Esophagus muscularis mucosa (tissue), 4 donors: ENCODE measurements at regions not wholly inside any gene's neighbourhood (a gene's known extent, or its start where the extent isn't known, plus 50 kb on each side); places are given as distances from the start of the nearest gene placed in this dataset.

Experiments
- DNase-seq: peaks from one replicate; pipeline ENCODE4 v3.0.0-alpha.2; 2017; ENCODE audit errors: extremely low spot score
- H3K27ac ChIP-seq, 4 donors: fragments of 200-600 bp; sonication (generic); replicated peaks in 1 of 4; 1 replicate in 3 of 4; 2 replicates in 1 of 4; pipeline ENCODE4 v1.5.1; 2016 to 2019; ENCODE audit warnings: mild to moderate bottlenecking in 1 of 4
- H3K27me3 ChIP-seq, 4 donors: fragments of 200-600 bp; sonication (generic); one replicate each; pipeline versions ENCODE4 v1.5.1 to v1.6.0; 2016 to 2019
- H3K36me3 ChIP-seq, 4 donors: fragments of 200-600 bp; sonication (generic); one replicate each; pipeline ENCODE4 v1.5.1; 2016 to 2019
- H3K4me1 ChIP-seq, 4 donors: fragments of 200-600 bp; sonication (generic); one replicate each; pipeline ENCODE4 v1.5.1; 2016 to 2019
- H3K4me3 ChIP-seq, 4 donors: fragments of 200-600 bp; sonication (generic); 1 replicate in 2 of 4; 2 replicates in 2 of 4; pipeline ENCODE4 v1.5.1; 2016 to 2019; ENCODE audit warnings: mild to moderate bottlenecking in 4 of 4, moderate library complexity in 1 of 4
- H3K9me3 ChIP-seq, 4 donors: fragments of 200-600 bp; sonication (generic); 1 replicate in 3 of 4; 2 replicates in 1 of 4; pipeline ENCODE4 v1.5.1; 2016 to 2019
- EP300 ChIP-seq: sonication (generic); formaldehyde crosslinking; IDR thresholded peaks from one replicate; pipeline ENCODE4 v1.6.1; 2017; ENCODE audit warnings: antibody characterized with exemption
- POLR2A ChIP-seq: fragments of 450-650 bp; IDR thresholded peaks from one replicate; pipeline ENCODE4 v1.6.1; 2017; ENCODE audit warnings: antibody characterized with exemption, moderate library complexity, mild to moderate bottlenecking, low read depth
- POLR2AphosphoS5 ChIP-seq, 2 donors: sonication (generic); formaldehyde crosslinking; IDR thresholded peaks; one replicate each; pipeline ENCODE4 v1.6.1; 2017; ENCODE audit warnings: antibody characterized with exemption in 2 of 2
- whole genome bisulfite sequencing: methylation state at CpG from one replicate; pipeline ENCODE4 v1.1.5; 2018; 5-methylcytosine and 5-hydroxymethylcytosine counted together
- intact Hi-C: fragments of 100-400 bp; cut with DNase I; formaldehyde crosslinking; loops from one replicate; pipeline ENCODE4 v1.15.1; 2023
- TF ChIP-seq, protein P1 (sequence below), 3 experiments: fragments of 200-600 bp in 2 of 3; fragments of 450-650 bp in 1 of 3; sonication (generic) in 2 of 3; IDR thresholded peaks; one replicate each; pipeline ENCODE4 v1.5.1; 2017 to 2019; ENCODE audit warnings: antibody characterized with exemption in 3 of 3, mild to moderate bottlenecking in 2 of 3, moderate library complexity in 1 of 3

DNA sequence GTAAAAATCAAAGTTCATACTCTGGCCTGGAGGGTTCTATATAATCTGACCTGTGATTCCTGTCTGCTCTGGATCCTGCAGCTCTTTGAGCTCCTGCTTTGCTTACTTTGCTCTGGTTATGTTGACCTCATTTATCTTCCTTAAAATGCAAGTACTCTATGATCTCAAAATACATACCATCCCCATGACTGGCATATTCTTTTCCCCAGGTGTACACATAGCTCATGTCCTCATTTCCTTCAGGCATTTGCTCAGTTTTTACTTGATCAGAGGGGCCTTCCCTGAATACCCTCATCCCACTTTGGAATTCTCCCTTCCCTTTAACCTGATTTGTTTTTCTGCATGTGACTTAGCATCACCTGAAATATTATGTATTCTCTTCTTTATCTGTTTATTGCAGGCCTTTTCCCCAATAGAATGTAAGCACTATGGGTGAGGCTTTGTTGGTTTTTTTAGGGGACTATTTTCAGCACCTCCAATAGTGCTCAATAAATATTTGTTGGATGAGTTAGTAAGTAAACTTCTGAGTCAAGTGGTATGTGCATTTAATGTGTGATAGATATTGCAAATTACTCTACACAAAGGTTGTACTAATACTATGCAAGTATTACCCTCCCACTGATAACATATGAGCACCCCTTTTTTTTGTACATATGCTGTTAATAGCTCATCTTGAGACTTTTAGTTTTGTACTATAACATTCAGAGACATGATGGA is 211.5 kb downstream of the NMUR2 start:
- TF ChIP-seq POLR2A, result no peak
- TF ChIP-seq EP300, result no peak
- TF ChIP-seq, protein P1, sequence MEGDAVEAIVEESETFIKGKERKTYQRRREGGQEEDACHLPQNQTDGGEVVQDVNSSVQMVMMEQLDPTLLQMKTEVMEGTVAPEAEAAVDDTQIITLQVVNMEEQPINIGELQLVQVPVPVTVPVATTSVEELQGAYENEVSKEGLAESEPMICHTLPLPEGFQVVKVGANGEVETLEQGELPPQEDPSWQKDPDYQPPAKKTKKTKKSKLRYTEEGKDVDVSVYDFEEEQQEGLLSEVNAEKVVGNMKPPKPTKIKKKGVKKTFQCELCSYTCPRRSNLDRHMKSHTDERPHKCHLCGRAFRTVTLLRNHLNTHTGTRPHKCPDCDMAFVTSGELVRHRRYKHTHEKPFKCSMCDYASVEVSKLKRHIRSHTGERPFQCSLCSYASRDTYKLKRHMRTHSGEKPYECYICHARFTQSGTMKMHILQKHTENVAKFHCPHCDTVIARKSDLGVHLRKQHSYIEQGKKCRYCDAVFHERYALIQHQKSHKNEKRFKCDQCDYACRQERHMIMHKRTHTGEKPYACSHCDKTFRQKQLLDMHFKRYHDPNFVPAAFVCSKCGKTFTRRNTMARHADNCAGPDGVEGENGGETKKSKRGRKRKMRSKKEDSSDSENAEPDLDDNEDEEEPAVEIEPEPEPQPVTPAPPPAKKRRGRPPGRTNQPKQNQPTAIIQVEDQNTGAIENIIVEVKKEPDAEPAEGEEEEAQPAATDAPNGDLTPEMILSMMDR (IDR thresholded peaks at IDR 0.05), result no peak
- TF ChIP-seq POLR2AphosphoS5 (IDR thresholded peaks at IDR 0.05), result no peak
- Histone ChIP-seq H3K27ac (no peak overlapping the region), H3K27me3 (no peaks in the 10 kb centered on the region), H3K9me3 (no peaks in the 10 kb centered on the region), H3K36me3 (no peaks in the 10 kb centered on the region), H3K4me3 (no peak overlapping the region), H3K4me1 (no peaks in the 10 kb centered on the region)
- no peak for DNase-seq
- intact Hi-C loops, result no loop called here

DNA sequence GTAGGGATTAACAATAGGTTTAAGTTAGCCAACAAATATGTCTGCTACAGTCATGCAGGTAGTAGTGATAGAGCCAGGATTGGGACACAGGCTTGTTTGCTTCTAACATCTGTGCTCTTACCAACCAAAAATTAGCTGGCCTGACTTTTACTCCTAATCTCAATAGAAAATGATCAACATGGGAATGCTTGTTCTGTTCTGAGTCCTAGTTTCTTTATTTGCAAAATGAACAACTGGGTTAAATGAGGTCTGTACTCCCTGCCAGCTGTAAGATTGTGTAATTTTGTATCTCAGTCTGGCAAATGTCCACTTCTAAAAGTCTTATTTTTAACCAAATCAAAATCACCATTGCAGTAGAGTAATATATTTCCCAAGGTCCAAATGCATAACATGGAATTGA is 216.8 kb downstream of the NMUR2 start:
- intact Hi-C loops, result no loop called here

DNA sequence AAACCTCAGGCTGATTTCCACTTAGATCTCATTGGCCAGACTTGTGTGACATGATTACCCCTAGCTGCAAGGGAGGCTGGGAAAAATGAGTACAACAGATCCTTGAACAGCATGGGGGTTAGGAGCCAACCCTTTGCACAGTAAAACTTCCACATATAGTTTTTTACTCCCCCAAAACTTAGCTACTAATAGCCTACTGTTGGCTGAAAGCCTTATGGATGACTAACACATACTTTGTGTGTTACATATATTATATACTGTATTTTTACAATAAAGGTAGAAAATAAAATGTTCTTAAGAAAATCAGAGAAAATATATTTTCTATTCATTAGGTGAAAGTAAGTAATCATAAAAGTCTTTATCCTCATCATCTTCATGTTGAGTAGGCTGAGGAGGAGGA is 217.4 kb downstream of the NMUR2 start:
- intact Hi-C loops, result no loop called here
- no peaks in the 10 kb centered on the region for H3K27me3 ChIP-seq
- no peaks in the 10 kb centered on the region for H3K36me3 ChIP-seq
- TF ChIP-seq POLR2AphosphoS5 (IDR thresholded peaks at IDR 0.05) (no peak), POLR2A (no peak), EP300 (no peak)
- TF ChIP-seq, protein P1 (IDR thresholded peaks at IDR 0.05), result no peak
- H3K4me1 ChIP-seq, result no peaks in the 10 kb centered on the region
- H3K27ac ChIP-seq, result no peak overlapping the region
- peaks cover 0 to 5% (median 0%) of the 10 kb centered on the region in 4 donors for H3K9me3 ChIP-seq
- no peak overlapping the region for H3K4me3 ChIP-seq
- DNase-seq, result no peak

More for the DNA sequence above, 216.8 kb downstream of the NMUR2 start:
- no peak for DNase-seq
- peaks cover 0 to 5% (median 0%) of the 10 kb centered on the region in 4 donors for H3K9me3 ChIP-seq
- H3K27me3 ChIP-seq, result no peaks in the 10 kb centered on the region
- no peak overlapping the region for H3K4me3 ChIP-seq
- TF ChIP-seq, protein P1 (IDR thresholded peaks at IDR 0.05), result no peak
- no peak for TF ChIP-seq EP300
- no peak for TF ChIP-seq POLR2AphosphoS5 (IDR thresholded peaks at IDR 0.05)
- no peak for TF ChIP-seq POLR2A
- H3K27ac ChIP-seq, result no peak overlapping the region
- H3K36me3 ChIP-seq, result no peaks in the 10 kb centered on the region
- no peaks in the 10 kb centered on the region for H3K4me1 ChIP-seq

DNA sequence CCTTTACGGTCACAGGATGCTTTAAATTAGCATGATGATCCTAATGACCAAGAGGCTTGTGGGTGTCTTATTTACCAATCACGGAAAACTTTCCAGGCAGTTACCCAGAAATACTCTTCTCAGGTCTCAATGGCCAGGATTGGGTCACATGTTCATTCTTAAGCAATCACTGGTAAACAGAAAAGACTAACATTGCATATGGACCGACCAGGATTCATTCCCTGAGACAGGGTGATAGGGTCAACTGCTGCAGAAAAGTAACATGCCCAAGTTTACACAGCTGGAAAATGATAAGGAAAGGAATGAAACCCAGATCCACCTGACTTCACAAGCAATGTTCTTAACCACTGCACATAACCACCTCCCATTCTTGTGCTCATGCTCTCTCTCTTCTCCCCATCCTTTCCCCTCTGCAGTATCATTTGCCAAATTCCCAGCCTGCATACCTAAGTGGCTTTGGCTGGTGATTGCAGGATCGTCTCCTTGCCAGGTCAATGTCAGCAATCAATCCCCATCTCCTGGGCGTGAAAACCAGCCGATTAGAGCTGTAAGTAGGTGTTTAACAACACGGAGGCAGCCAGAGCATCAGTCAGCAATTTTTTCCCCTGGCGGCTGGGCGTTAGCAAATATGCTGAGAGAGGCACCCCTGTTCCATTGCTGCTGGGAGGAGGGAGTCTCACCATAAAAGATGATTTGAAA is 219.4 kb downstream of the NMUR2 start:
- H3K36me3 ChIP-seq, result no peaks in the 10 kb centered on the region
- 38% methylated on average over 9 of the region's 9 CpGs for WGBS
- no peak overlapping the region for H3K27ac ChIP-seq
- intact Hi-C loops, result no loop called here
- no peak overlapping the region for H3K4me3 ChIP-seq
- TF ChIP-seq POLR2A (no peak), EP300 (no peak), POLR2AphosphoS5 (IDR thresholded peaks at IDR 0.05) (no peak)
- TF ChIP-seq, protein P1 (IDR thresholded peaks at IDR 0.05), result no peak
- H3K4me1 ChIP-seq, result no peaks in the 10 kb centered on the region
- no peak for DNase-seq
- H3K27me3 ChIP-seq, result no peaks in the 10 kb centered on the region
- peaks cover 0 to 5% (median 0%) of the 10 kb centered on the region in 4 donors for H3K9me3 ChIP-seq
